IMR-90 (cell line): ENCODE measurements at regions not wholly inside any gene's neighbourhood (a gene's known extent, or its start where the extent isn't known, plus 50 kb on each side); places are given as distances from the start of the nearest gene placed in this dataset.

Experiments
- ATAC-seq: fragments of 200-7000 bp; cut with Tn5 transposase; 2 replicates; pipeline ENCODE4 v1.9.1; 2020; ENCODE audit warnings: low read depth, mild to moderate bottlenecking, moderate library complexity
- BruUV-seq: library from RNA; stranded (reverse); fragments of 400-500 nt; replicated peaks from 2 replicates; lab custom pipeline; 2021; lab: Mats Ljungman, UMichigan
- CTCF ChIA-PET: fragments of 300-600 bp; formaldehyde crosslinking; extraction: SDS; loops from one replicate; lab custom pipeline; 2021; ENCODE audit warnings: antibody characterized with exemption; lab: Yijun Ruan, JAX
- POLR2A ChIA-PET: fragments of 300-600 bp; sonication (Branson Sonifier 250); formaldehyde crosslinking; loops from one replicate; lab custom pipeline; 2022; ENCODE audit warnings: antibody characterized with exemption; ENCODE audit not compliant: unreplicated experiment; lab: Charles Lee
- DNase-seq: peaks from one replicate; pipeline ENCODE4 v3.0.0; 2013
- H2AFZ ChIP-seq: replicated peaks from 2 replicates; pipeline ENCODE3; 2013; ENCODE audit warnings: low read length, mild to moderate bottlenecking; ENCODE audit not compliant: poor library complexity
- H2AK5ac ChIP-seq: 2 replicates; pipeline ENCODE4 v1.6.1; 2013; ENCODE audit warnings: low read depth, low read length, inconsistent platforms
- H2AK9ac ChIP-seq: replicated peaks from 2 replicates; pipeline ENCODE3; 2013; ENCODE audit warnings: mild to moderate bottlenecking, low read depth, low read length, moderate library complexity; ENCODE audit not compliant: poor library complexity
- H2BK120ac ChIP-seq: 2 replicates; pipeline ENCODE4 v1.6.1; 2013; ENCODE audit warnings: low read depth, low read length, inconsistent platforms
- H2BK15ac ChIP-seq: 3 replicates; pipeline ENCODE4 v1.6.1; 2013; ENCODE audit warnings: low read depth, low read length, inconsistent platforms
- H2BK20ac ChIP-seq: 2 replicates; pipeline ENCODE4 v1.6.1; 2013; ENCODE audit warnings: low read depth, mild to moderate bottlenecking, inconsistent platforms, low read length, moderate library complexity
- H2BK5ac ChIP-seq: 2 replicates; pipeline ENCODE4 v1.6.1; 2013; ENCODE audit warnings: mild to moderate bottlenecking, low read depth, low read length, inconsistent platforms; ENCODE audit not compliant: poor library complexity, severe bottlenecking
- H3K14ac ChIP-seq: replicated peaks from 2 replicates; pipeline ENCODE4 v1.6.1; 2013; ENCODE audit warnings: low read depth, low read length, inconsistent platforms
- H3K18ac ChIP-seq: 2 replicates; pipeline ENCODE4 v1.6.1; 2013; ENCODE audit warnings: low read depth, low read length, control low read depth
- H3K23ac ChIP-seq: 2 replicates; pipeline ENCODE4 v1.6.1; 2013; ENCODE audit warnings: low read depth, low read length, inconsistent platforms
- H3K27ac ChIP-seq: 2 replicates; pipeline ENCODE4 v1.5.1; 2013; ENCODE audit warnings: mild to moderate bottlenecking, control low read depth, low read length; ENCODE audit not compliant: insufficient read depth
- H3K27me3 ChIP-seq: 2 replicates; pipeline ENCODE4 v1.6.1; 2013; ENCODE audit warnings: low read length; ENCODE audit not compliant: control insufficient read depth, insufficient read depth
- H3K36me3 ChIP-seq: 2 replicates; pipeline ENCODE4 v1.6.1; 2013; ENCODE audit warnings: low read length, mixed read lengths; ENCODE audit not compliant: control insufficient read depth, insufficient read depth
- H3K4ac ChIP-seq: 2 replicates; pipeline ENCODE4 v1.6.1; 2013; ENCODE audit warnings: low read depth, low read length, inconsistent platforms
- H3K4me1 ChIP-seq: 2 replicates; pipeline ENCODE4 v1.6.1; 2013; ENCODE audit warnings: low read length, mixed read lengths; ENCODE audit not compliant: control insufficient read depth, insufficient read depth
- H3K4me2 ChIP-seq: 2 replicates; pipeline ENCODE4 v1.6.1; 2013; ENCODE audit warnings: low read depth, mild to moderate bottlenecking, control low read depth, low read length, moderate library complexity
- H3K4me3 ChIP-seq: 2 replicates; pipeline ENCODE4 v1.5.1; 2013; ENCODE audit warnings: low read depth, mild to moderate bottlenecking, control low read depth, low read length, moderate library complexity; ENCODE audit not compliant: insufficient read depth
- H3K56ac ChIP-seq: 2 replicates; pipeline ENCODE4 v1.6.1; 2013; ENCODE audit warnings: low read length, inconsistent platforms; ENCODE audit not compliant: insufficient read depth; ENCODE audit errors: extremely low read depth
- H3K79me1 ChIP-seq, 2 experiments: 2 replicates each; pipeline ENCODE4 v1.6.1; 2013; ENCODE audit warnings: low read length in 2 of 2, inconsistent platforms in 1 of 2, low read depth in 1 of 2
- H3K9ac ChIP-seq: 2 replicates; pipeline ENCODE4 v1.6.1; 2013; ENCODE audit warnings: low read depth, low read length, control low read depth
- H3K9me1 ChIP-seq: 2 replicates; pipeline ENCODE4 v1.6.1; 2013; ENCODE audit warnings: low read length, inconsistent platforms; ENCODE audit not compliant: insufficient read depth
- H3K9me3 ChIP-seq: 2 replicates; pipeline ENCODE4 v1.6.1; 2013; ENCODE audit warnings: low read length; ENCODE audit not compliant: control insufficient read depth, insufficient read depth
- H4K20me1 ChIP-seq: 2 replicates; pipeline ENCODE4 v1.6.1; 2013; ENCODE audit warnings: low read length, inconsistent platforms; ENCODE audit not compliant: insufficient read depth
- H4K5ac ChIP-seq: 2 replicates; pipeline ENCODE4 v1.6.1; 2013; ENCODE audit warnings: mild to moderate bottlenecking, low read depth, low read length, control low read depth
- H4K8ac ChIP-seq, 2 experiments: 2 replicates each; pipeline ENCODE4 v1.6.1; 2013; ENCODE audit warnings: low read depth in 2 of 2, low read length in 2 of 2, control low read depth in 1 of 2, inconsistent platforms in 1 of 2
- H4K91ac ChIP-seq: 2 replicates; pipeline ENCODE4 v1.6.1; 2013; ENCODE audit warnings: low read depth, low read length, inconsistent platforms; ENCODE audit not compliant: insufficient read depth
- BHLHE40 ChIP-seq: fragments of 150-350 bp; IDR thresholded peaks from 2 replicates; pipeline ENCODE4 v1.6.1; 2016; ENCODE audit warnings: mild to moderate bottlenecking, low read depth, low read length
- CEBPB ChIP-seq: IDR thresholded peaks from 2 replicates; pipeline ENCODE4 v1.6.1; 2012; ENCODE audit warnings: low read depth, low read length, improper control_type of control experiment
- CHD1 ChIP-seq: IDR thresholded peaks from 2 replicates; pipeline ENCODE4 v1.6.1; 2012; ENCODE audit warnings: low read depth, low read length, improper control_type of control experiment
- CTCF ChIP-seq: conservative IDR thresholded peaks from 2 replicates; pipeline ENCODE4 v1.5.1; 2012; ENCODE audit warnings: mild to moderate bottlenecking, low read depth, low read length, improper control_type of control experiment
- ELK1 ChIP-seq: fragments of 150-350 bp; IDR thresholded peaks from 2 replicates; pipeline ENCODE4 v1.6.1; 2016; ENCODE audit warnings: low read depth, mild to moderate bottlenecking, low read length, moderate library complexity, borderline replicate concordance
- FOS ChIP-seq: fragments of 150-350 bp; IDR thresholded peaks from 2 replicates; pipeline ENCODE4 v1.6.1; 2016; ENCODE audit warnings: low read depth, low read length
- MAZ ChIP-seq: IDR thresholded peaks from 2 replicates; pipeline ENCODE4 v1.6.1; 2012; ENCODE audit warnings: low read depth, mild to moderate bottlenecking, low read length, improper control_type of control experiment, moderate library complexity, borderline replicate concordance
- NFE2L2 ChIP-seq: fragments of 150-350 bp; IDR thresholded peaks from 2 replicates; pipeline ENCODE4 v1.6.1; 2016; ENCODE audit warnings: low read depth, mild to moderate bottlenecking, low read length
- RCOR1 ChIP-seq: IDR thresholded peaks from 2 replicates; pipeline ENCODE4 v1.6.1; 2012; ENCODE audit warnings: mild to moderate bottlenecking, low read length, improper control_type of control experiment; ENCODE audit not compliant: insufficient replicate concordance
- RFX5 ChIP-seq: IDR thresholded peaks from 2 replicates; pipeline ENCODE4 v1.8.0; 2012; ENCODE audit warnings: low read depth, mild to moderate bottlenecking, low read length, moderate library complexity
- USF2 ChIP-seq: fragments of 150-350 bp; IDR thresholded peaks from 2 replicates; pipeline ENCODE4 v1.6.1; 2017; ENCODE audit warnings: mild to moderate bottlenecking, antibody characterized with exemption, low read length, low read depth
- WGBS, 2 experiments: methylation state at CpG; one replicate each; pipeline versions ENCODE4 v1.1.5 to v1.1.7; 2013; ENCODE audit warnings: missing lambda C conversion rate in 2 of 2; ENCODE audit not compliant: insufficient read length in 1 of 2; ENCODE audit errors: extremely low coverage in 2 of 2; 5-methylcytosine and 5-hydroxymethylcytosine counted together
- dilution Hi-C: fragments of 300-500 bp; cut with HindIII; formaldehyde crosslinking; loops from one replicate; pipeline ENCODE4 v1.14.3; 2018; ENCODE audit warnings: low sequenced_read_pairs; ENCODE audit not compliant: unreplicated experiment
- in situ Hi-C: fragments of 300-500 bp; cut with MboI; formaldehyde crosslinking; loops from 3 replicates; pipeline ENCODE4 v1.14.3; 2019; ENCODE audit warnings: low sequenced_read_pairs, inconsistent platforms, mixed read lengths
- intact Hi-C: fragments of 100-400 bp; cut with micrococcal nuclease; formaldehyde crosslinking; loops from 2 replicates; pipeline ENCODE4 v1.10.0; 2022

- Histone ChIP-seq H2AFZ (no peak overlapping the region), H2BK5ac (no peak overlapping the region), H2BK20ac (no peak overlapping the region; the same call in 1 of the 2 replicates), H3K4me2 (no peak overlapping the region), H2AK9ac (no peak overlapping the region), H3K27me3 (no peaks in the 10 kb centered on the region), H3K9ac (no peak overlapping the region), H3K23ac (no peak overlapping the region), H4K91ac (no peak overlapping the region), H3K18ac (no peak overlapping the region), H4K5ac (no peak overlapping the region), H3K79me1 (no peaks in the 10 kb centered on the region), H3K27ac (no peak overlapping the region), H3K4me3 (no peak overlapping the region), H3K56ac (no peak overlapping the region), H3K14ac (no peak overlapping the region), H3K4me1 (peaks cover 12% of the 10 kb centered on the region), H4K20me1 (no peaks in the 10 kb centered on the region), H3K4ac (peak overlapping the region; percentile 36), H2BK15ac (no peak overlapping the region), H4K8ac (no peak overlapping the region), H3K36me3 (no peaks in the 10 kb centered on the region), H3K9me3 (no peaks in the 10 kb centered on the region), H2BK120ac (peak overlapping the region; percentile 72), H2AK5ac (peak overlapping the region; percentile 40; the same call in 1 of the 2 replicates), H3K9me1 (no peaks in the 10 kb centered on the region)
- ChIA-PET POLR2A (no interaction called here), CTCF (no interaction called here)
- in situ Hi-C loops: no loop called here
- BruUV-seq: no TSS peak
- TF ChIP-seq RFX5 (no peak), NFE2L2 (no peak), CTCF (no peak), BHLHE40 (no peak), MAZ (no peak), USF2 (no peak), CHD1 (no peak), CEBPB (no peak), ELK1 (no peak), FOS (no peak), RCOR1 (no peak)
- DNase-seq (no peak), ATAC-seq (no peak)
- 94% methylated on average over 2 of the region's 10 CpGs; no CpG with 5 or more reads in 1 of the 2 experiments for WGBS, 2 experiments
- intact Hi-C loops: no loop called here
- dilution Hi-C loops: no loop called here
Observed at GRCh38 chr11:134947556-134947955, 535.5 kb upstream of the B3GAT1 start.
